K562 (cell line): ENCODE measurements at regions not wholly inside any gene's neighbourhood (a gene's known extent, or its start where the extent isn't known, plus 50 kb on each side); places are given as distances from the start of the nearest gene placed in this dataset.

Source experiments
- ATAC-seq: fragments of 200-7000 bp; cut with Tn5 transposase; 3 replicates; pipeline ENCODE4 v1.9.1; 2020; ENCODE audit warnings: moderate library complexity
- BruUV-seq: library from RNA; stranded (reverse); fragments of 400-500 nt; replicated peaks from 2 replicates; lab custom pipeline; 2021; lab: Mats Ljungman, UMichigan
- CTCF ChIA-PET: fragments of 300-600 bp; formaldehyde crosslinking; extraction: SDS; loops from one replicate; lab custom pipeline; 2021; ENCODE audit warnings: low intra/inter-chr PET ratio; lab: Yijun Ruan, JAX
- POLR2A ChIA-PET: fragments of 300-600, 350-650 bp; sonication (Branson Sonifier 250); formaldehyde crosslinking; extraction: SDS; loops from one replicate; lab custom pipeline; 2021; ENCODE audit warnings: antibody characterized with exemption, inconsistent platforms; lab: Yijun Ruan, JAX
- DNase-seq, 4 experiments: peaks; one replicate each; pipeline versions ENCODE4 v3.0.0 to v3.0.0-alpha.2; 2011 to 2018; ENCODE audit warnings: low spot score in 3 of 4, mixed read lengths in 3 of 4; ENCODE audit errors: extremely low read depth in 1 of 4
- FAIRE-seq: peaks from 2 replicates; lab custom pipeline; 2011; peaks lifted over from hg19 to GRCh38; lab: Jason Lieb, UNC
- H2AFZ ChIP-seq: 2 replicates; pipeline ENCODE4 v1.6.0; 2011; ENCODE audit warnings: low read depth, low read length, control low read depth, inconsistent platforms
- H3K27ac ChIP-seq: fragments of 200-600 bp; 3 replicates; pipeline ENCODE4 v1.8.0; 2011; ENCODE audit warnings: low read depth, mild to moderate bottlenecking, control low read depth, inconsistent platforms, low read length, moderate library complexity, mixed read lengths; ENCODE audit errors: extremely low read depth
- H3K27me3 ChIP-seq, 2 experiments: fragments of 300-600 bp in 1 of 2; 2 replicates in 1 of 2; 3 replicates in 1 of 2; pipeline versions ENCODE4 v1.6.0 to v1.8.0; 2011; ENCODE audit warnings: inconsistent platforms in 2 of 2, low read length in 2 of 2, mild to moderate bottlenecking in 1 of 2, mixed read lengths in 1 of 2, moderate library complexity in 1 of 2; ENCODE audit not compliant: control insufficient read depth in 2 of 2, insufficient read depth in 2 of 2
- H3K36me3 ChIP-seq: fragments of 300-600 bp; 3 replicates; pipeline ENCODE4 v1.8.0; 2011; ENCODE audit warnings: mild to moderate bottlenecking, low read length, inconsistent platforms; ENCODE audit not compliant: control insufficient read depth, insufficient read depth
- H3K4me1 ChIP-seq, 2 experiments: fragments of 200-600 bp in 1 of 2; replicated peaks in 1 of 2; 2 replicates in 1 of 2; 3 replicates in 1 of 2; pipeline versions ENCODE4 v1.5.1 to v1.8.0; 2011; ENCODE audit warnings: inconsistent platforms in 2 of 2, low read length in 2 of 2, mild to moderate bottlenecking in 1 of 2, mixed read lengths in 1 of 2, moderate library complexity in 1 of 2; ENCODE audit not compliant: control insufficient read depth in 2 of 2, insufficient read depth in 2 of 2
- H3K4me2 ChIP-seq: 2 replicates; pipeline ENCODE4 v1.6.1; 2011; ENCODE audit warnings: low read length, control low read depth, inconsistent platforms, mixed read lengths; ENCODE audit not compliant: insufficient read depth
- H3K4me3 ChIP-seq: fragments of 200-600 bp; sonication (generic), shearing (Covaris generic); 2 replicates; pipeline ENCODE4 v1.5.1; 2016; ENCODE audit warnings: control low read depth, inconsistent platforms
- H3K79me2 ChIP-seq: fragments of 200-600 bp; 3 replicates; pipeline ENCODE4 v1.8.0; 2011; ENCODE audit warnings: low read length, inconsistent platforms; ENCODE audit not compliant: control insufficient read depth, insufficient read depth
- H3K9ac ChIP-seq, 2 experiments: 2 replicates each; pipeline versions ENCODE4 v1.6.0 to v1.6.1; 2011; ENCODE audit warnings: low read depth in 2 of 2, low read length in 2 of 2, control low read depth in 1 of 2, inconsistent platforms in 1 of 2, mild to moderate bottlenecking in 1 of 2, mixed read lengths in 1 of 2; ENCODE audit not compliant: insufficient read depth in 1 of 2
- H3K9me1 ChIP-seq: one replicate; pipeline ENCODE4 v1.6.0; 2011; ENCODE audit warnings: inconsistent platforms, mild to moderate bottlenecking, low read length, moderate library complexity; ENCODE audit not compliant: control insufficient read depth, insufficient read depth
- H3K9me3 ChIP-seq: replicated peaks from 2 replicates; pipeline ENCODE4 v1.5.1; 2011; ENCODE audit warnings: low read depth, low read length, inconsistent platforms; ENCODE audit not compliant: control insufficient read depth, insufficient read depth
- H4K20me1 ChIP-seq: replicated peaks from 2 replicates; pipeline ENCODE4 v1.6.1; 2011; ENCODE audit warnings: low read length, inconsistent platforms, mixed read lengths; ENCODE audit not compliant: control insufficient read depth, insufficient read depth
- CREB1 ChIP-seq, 2 experiments: sonication (generic) in 1 of 2; formaldehyde crosslinking in 1 of 2; IDR thresholded peaks; 2 replicates each; pipeline versions ENCODE4 v1.6.1 to v1.8.0; 2012 to 2022; ENCODE audit warnings: inconsistent platforms in 1 of 2, mild to moderate bottlenecking in 1 of 2, missing genetic modification reagents in 1 of 2, moderate library complexity in 1 of 2
- FOXA1 ChIP-seq: fragments of 450-650 bp; IDR thresholded peaks from 2 replicates; pipeline ENCODE4 v1.6.1; 2016; ENCODE audit warnings: mild to moderate bottlenecking, borderline replicate concordance
- HEY1 ChIP-seq: fragments of 250-450 bp; sonication (Bioruptor Pico); IDR thresholded peaks from 2 replicates; pipeline ENCODE4 v1.5.0; 2020; ENCODE audit warnings: mild to moderate bottlenecking, moderate library complexity, borderline replicate concordance
- LARP7 ChIP-seq: fragments of 450-650 bp; IDR thresholded peaks from 2 replicates; pipeline ENCODE4 v1.6.1; 2016
- NUFIP1 ChIP-seq: fragments of 450-650 bp; IDR thresholded peaks from 2 replicates; pipeline ENCODE4 v1.6.1; 2018; ENCODE audit not compliant: partially characterized antibody
- POLR3G ChIP-seq: IDR thresholded peaks from 2 replicates; pipeline ENCODE4 v1.6.1; 2011; ENCODE audit not compliant: insufficient read length, insufficient replicate concordance; ENCODE audit errors: extremely low read depth
- SRSF9 ChIP-seq: fragments of 200-400 bp; formaldehyde crosslinking; IDR thresholded peaks from 2 replicates; pipeline ENCODE4 v1.6.1; 2017; ENCODE audit warnings: low read depth, low read length, borderline replicate concordance
- ZFPM2 ChIP-seq: fragments of 250-450 bp; sonication (Bioruptor Pico); IDR thresholded peaks from 2 replicates; pipeline ENCODE4 v1.5.1; 2022; ENCODE audit warnings: mild to moderate bottlenecking
- ZKSCAN8 ChIP-seq: fragments of 200-800 bp; sonication (Bioruptor generic); IDR thresholded peaks from 2 replicates; pipeline ENCODE4 v1.6.1; 2016; ENCODE audit warnings: missing genetic modification characterization, missing compliant biosample characterization
- ZNF551 ChIP-seq: fragments of 250-450 bp; sonication (Bioruptor Pico); IDR thresholded peaks from 2 replicates; pipeline ENCODE4 v1.5.0; 2021; ENCODE audit warnings: mild to moderate bottlenecking, moderate library complexity
- WGBS: fragments of 100-300 bp; shearing (Covaris generic); methylation state at CpG from one replicate; pipeline ENCODE4 v1.1.6; 2016; ENCODE audit warnings: low coverage, mixed read lengths; ENCODE audit not compliant: insufficient coverage; ENCODE audit errors: missing lambda C conversion rate; 5-methylcytosine and 5-hydroxymethylcytosine counted together
- in situ Hi-C: fragments of 300-500 bp; cut with MboI; formaldehyde crosslinking; loops from 4 replicates; pipeline ENCODE4 v1.15.0; 2018; ENCODE audit warnings: inconsistent platforms, mixed read lengths
- intact Hi-C: fragments of 100-400 bp; cut with micrococcal nuclease; formaldehyde crosslinking; loops from 2 replicates; pipeline ENCODE4 v1.14.2; 2022
- TF ChIP-seq, protein P1 (sequence below): fragments of 250-450 bp; sonication (Bioruptor Pico); IDR thresholded peaks from 2 replicates; pipeline ENCODE4 v1.4.0; 2020; ENCODE audit warnings: mild to moderate bottlenecking, moderate library complexity, borderline replicate concordance
- TF ChIP-seq, protein P2 (sequence below): fragments of 450-650 bp; formaldehyde crosslinking; IDR thresholded peaks from 2 replicates; pipeline ENCODE4 v1.4.0; 2022; ENCODE audit warnings: missing genetic modification characterization
- TF ChIP-seq, protein P3 (sequence below): fragments of 250-450 bp; sonication (Bioruptor Pico); IDR thresholded peaks from 2 replicates; pipeline ENCODE4 v1.5.0; 2021
- TF ChIP-seq, protein P4 (sequence below), 2 experiments: fragments of 250-450 bp in 1 of 2; fragments of 450-650 bp in 1 of 2; sonication (Bioruptor Pico) in 1 of 2; IDR thresholded peaks; 2 replicates each; pipeline versions ENCODE4 v1.6.1 to v1.8.0; 2016 to 2021; ENCODE audit warnings: mild to moderate bottlenecking in 2 of 2, moderate library complexity in 2 of 2, missing compliant biosample characterization in 1 of 2, missing genetic modification characterization in 1 of 2

DNA sequence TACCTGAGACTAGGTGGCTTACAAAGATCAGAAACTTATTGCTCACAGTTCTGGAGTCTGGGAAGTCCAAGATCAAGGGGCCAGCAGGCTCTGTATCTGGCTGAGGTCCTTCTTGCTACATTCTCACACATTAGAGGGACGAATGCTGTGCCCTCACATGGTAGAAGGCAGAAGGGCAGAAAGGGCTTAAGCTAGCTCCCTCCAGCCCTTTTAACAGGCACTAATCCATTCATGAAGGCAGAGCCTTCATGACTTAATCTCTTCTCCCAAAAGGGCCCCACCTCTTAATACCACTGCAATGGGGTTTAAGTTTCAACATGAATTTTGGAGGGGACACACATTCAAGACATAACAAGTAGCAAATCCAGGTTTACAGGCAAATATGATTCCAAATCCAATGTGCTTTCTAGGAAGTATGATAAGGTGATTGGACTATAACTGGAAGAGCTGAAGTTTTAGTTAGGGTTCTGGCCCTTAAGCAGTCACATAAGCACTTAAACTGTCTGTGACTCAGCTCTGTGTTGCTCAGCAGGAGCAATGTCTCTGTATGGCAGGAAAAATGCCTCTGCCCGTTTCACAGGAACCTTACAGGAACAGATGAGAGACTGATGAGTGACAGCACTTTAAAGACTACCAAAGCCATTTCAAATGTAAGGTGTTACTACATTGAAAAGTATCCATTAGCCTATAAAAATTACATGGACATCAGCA is 119.6 kb upstream of the PTPRM start:
- DNase-seq (no peak), FAIRE-seq (no peak), ATAC-seq (no peak)
- in situ Hi-C loops = no loop called here
- no peaks in the 10 kb centered on the region for H3K36me3 ChIP-seq
- ChIA-PET POLR2A (interaction anchor here (0.7 kb wide), 1 partner anchor 395 kb away, joined by 3 read pairs; no protein-coding TSS in a partner anchor), CTCF (no interaction called here)
- H3K27ac ChIP-seq = no peak overlapping the region
- no TSS peak for BruUV-seq
- no peak overlapping the region for H3K9ac ChIP-seq
- H3K4me1 ChIP-seq = no peaks in the 10 kb centered on the region
- no peak overlapping the region for H3K4me2 ChIP-seq
- H2AFZ ChIP-seq = no peak overlapping the region
- no peak overlapping the region for H3K4me3 ChIP-seq
- H3K9me1 ChIP-seq = no peaks in the 10 kb centered on the region
- no peaks in the 10 kb centered on the region; a peak in 1 of 5 replicates for H3K27me3 ChIP-seq
- H3K79me2 ChIP-seq = no peaks in the 10 kb centered on the region
- 0% methylated on average over 2 of the region's 2 CpGs for WGBS
- no peaks in the 10 kb centered on the region for H3K9me3 ChIP-seq
- intact Hi-C loops = no loop called here
- H4K20me1 ChIP-seq = peaks cover 8% of the 10 kb centered on the region; the same call in 1 of the 2 replicates
- TF ChIP-seq POLR3G (no peak), SRSF9 (no peak), FOXA1 (no peak), LARP7 (no peak), ZFPM2 (CRISPR knock-in tag) (no peak), ZNF551 (CRISPR knock-in tag) (no peak), NUFIP1 (no peak), CREB1 (IDR thresholded peaks at IDR 0.05) (no peak), CREB1 (CRISPR knock-in tag; IDR thresholded peaks at IDR 0.05) (no peak), ZKSCAN8 (no peak), HEY1 (CRISPR knock-in tag) (no peak)
- TF ChIP-seq, protein P1, sequence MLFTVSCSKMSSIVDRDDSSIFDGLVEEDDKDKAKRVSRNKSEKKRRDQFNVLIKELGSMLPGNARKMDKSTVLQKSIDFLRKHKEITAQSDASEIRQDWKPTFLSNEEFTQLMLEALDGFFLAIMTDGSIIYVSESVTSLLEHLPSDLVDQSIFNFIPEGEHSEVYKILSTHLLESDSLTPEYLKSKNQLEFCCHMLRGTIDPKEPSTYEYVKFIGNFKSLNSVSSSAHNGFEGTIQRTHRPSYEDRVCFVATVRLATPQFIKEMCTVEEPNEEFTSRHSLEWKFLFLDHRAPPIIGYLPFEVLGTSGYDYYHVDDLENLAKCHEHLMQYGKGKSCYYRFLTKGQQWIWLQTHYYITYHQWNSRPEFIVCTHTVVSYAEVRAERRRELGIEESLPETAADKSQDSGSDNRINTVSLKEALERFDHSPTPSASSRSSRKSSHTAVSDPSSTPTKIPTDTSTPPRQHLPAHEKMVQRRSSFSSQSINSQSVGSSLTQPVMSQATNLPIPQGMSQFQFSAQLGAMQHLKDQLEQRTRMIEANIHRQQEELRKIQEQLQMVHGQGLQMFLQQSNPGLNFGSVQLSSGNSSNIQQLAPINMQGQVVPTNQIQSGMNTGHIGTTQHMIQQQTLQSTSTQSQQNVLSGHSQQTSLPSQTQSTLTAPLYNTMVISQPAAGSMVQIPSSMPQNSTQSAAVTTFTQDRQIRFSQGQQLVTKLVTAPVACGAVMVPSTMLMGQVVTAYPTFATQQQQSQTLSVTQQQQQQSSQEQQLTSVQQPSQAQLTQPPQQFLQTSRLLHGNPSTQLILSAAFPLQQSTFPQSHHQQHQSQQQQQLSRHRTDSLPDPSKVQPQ = no peak
- TF ChIP-seq, protein P2, sequence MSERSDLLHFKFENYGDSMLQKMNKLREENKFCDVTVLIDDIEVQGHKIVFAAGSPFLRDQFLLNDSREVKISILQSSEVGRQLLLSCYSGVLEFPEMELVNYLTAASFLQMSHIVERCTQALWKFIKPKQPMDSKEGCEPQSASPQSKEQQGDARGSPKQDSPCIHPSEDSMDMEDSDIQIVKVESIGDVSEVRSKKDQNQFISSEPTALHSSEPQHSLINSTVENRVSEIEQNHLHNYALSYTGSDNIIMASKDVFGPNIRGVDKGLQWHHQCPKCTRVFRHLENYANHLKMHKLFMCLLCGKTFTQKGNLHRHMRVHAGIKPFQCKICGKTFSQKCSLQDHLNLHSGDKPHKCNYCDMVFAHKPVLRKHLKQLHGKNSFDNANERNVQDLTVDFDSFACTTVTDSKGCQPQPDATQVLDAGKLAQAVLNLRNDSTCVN (CRISPR knock-in tag) = no peak
- TF ChIP-seq, protein P3, sequence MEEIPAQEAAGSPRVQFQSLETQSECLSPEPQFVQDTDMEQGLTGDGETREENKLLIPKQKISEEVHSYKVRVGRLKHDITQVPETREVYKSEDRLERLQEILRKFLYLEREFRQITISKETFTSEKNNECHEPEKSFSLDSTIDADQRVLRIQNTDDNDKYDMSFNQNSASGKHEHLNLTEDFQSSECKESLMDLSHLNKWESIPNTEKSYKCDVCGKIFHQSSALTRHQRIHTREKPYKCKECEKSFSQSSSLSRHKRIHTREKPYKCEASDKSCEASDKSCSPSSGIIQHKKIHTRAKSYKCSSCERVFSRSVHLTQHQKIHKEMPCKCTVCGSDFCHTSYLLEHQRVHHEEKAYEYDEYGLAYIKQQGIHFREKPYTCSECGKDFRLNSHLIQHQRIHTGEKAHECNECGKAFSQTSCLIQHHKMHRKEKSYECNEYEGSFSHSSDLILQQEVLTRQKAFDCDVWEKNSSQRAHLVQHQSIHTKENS (CRISPR knock-in tag) = no peak
- TF ChIP-seq, protein P4, sequence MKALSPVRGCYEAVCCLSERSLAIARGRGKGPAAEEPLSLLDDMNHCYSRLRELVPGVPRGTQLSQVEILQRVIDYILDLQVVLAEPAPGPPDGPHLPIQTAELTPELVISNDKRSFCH (CRISPR knock-in tag; IDR thresholded peaks at IDR 0.05) = no peak
- TF ChIP-seq, protein P4 (tag; IDR thresholded peaks at IDR 0.05) = no peak
